Cardiac muscle cell (in vitro differentiated cells and primary cell): ENCODE measurements at regions not wholly inside any gene's neighbourhood (a gene's known extent, or its start where the extent isn't known, plus 50 kb on each side); places are given as distances from the start of the nearest gene placed in this dataset.

Source experiments
- DNase-seq, 2 donors: peaks; one replicate each; pipeline versions ENCODE4 v3.0.0 to v3.0.0-alpha.2; 2010 to 2017; ENCODE audit warnings: low read depth in 1 of 2, low spot score in 1 of 2
- H3K27ac ChIP-seq: fragments of 200-600 bp; sonication (generic); 2 replicates; pipeline ENCODE4 v1.5.1; 2016
- H3K27me3 ChIP-seq: fragments of 200-600 bp; sonication (generic); 2 replicates; pipeline ENCODE4 v1.6.0; 2016; ENCODE audit warnings: control low read depth
- H3K36me3 ChIP-seq: fragments of 200-600 bp; sonication (generic); 2 replicates; pipeline ENCODE4 v1.5.1; 2016; ENCODE audit warnings: control low read depth
- H3K4me1 ChIP-seq: fragments of 200-600 bp; sonication (generic); 2 replicates; pipeline ENCODE4 v1.8.1; 2017; ENCODE audit warnings: low read depth, mild to moderate bottlenecking, mixed run types
- H3K4me3 ChIP-seq: fragments of 200-600 bp; sonication (generic); 2 replicates; pipeline ENCODE4 v1.5.1; 2016; ENCODE audit warnings: mild to moderate bottlenecking
- H3K9me3 ChIP-seq: fragments of 200-600 bp; sonication (generic); 2 replicates; pipeline ENCODE4 v1.5.1; 2017; ENCODE audit warnings: low read depth, mild to moderate bottlenecking, control low read depth
- CTCF ChIP-seq: IDR thresholded peaks from 2 replicates; pipeline ENCODE4 v1.5.1; 2012; ENCODE audit warnings: low read depth, mild to moderate bottlenecking, low read length

DNA sequence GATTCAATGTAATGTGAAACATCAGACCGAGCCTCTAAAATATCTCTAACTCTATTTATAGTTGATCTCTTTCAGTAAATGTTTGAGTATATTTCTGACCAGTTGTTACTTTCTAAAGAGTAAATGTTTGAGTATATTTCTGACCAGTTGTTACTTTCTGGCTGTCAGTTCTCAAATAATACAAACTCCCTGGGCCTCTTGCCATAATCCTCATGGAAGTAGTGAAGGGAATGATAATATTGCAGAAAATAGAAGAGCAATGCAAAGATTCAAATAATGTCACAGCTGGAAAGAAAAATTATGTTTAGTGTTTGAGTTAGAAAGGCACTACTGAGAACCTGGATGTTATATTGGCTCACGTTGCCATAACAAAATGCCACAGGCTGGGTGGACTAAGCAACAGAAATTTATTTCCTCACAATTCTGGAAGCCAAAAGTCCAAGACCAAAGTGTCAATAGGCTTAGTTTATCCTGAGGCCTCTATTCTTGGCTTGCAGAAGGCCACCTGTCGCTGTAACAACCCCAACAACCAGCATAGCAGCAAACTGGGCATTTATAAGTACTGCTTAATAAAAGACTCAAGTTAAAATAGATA, 470.6 kb upstream of the BCHE start:
- no peak overlapping the region for H3K4me3 ChIP-seq
- no peak overlapping the region for H3K27ac ChIP-seq
- no peaks in the 10 kb centered on the region for H3K36me3 ChIP-seq
- no peaks in the 10 kb centered on the region for H3K9me3 ChIP-seq
- no peak for TF ChIP-seq CTCF
- DNase-seq, result no peak
- H3K4me1 ChIP-seq, result no peaks in the 10 kb centered on the region
- no peaks in the 10 kb centered on the region for H3K27me3 ChIP-seq

- no peak for TF ChIP-seq CTCF
- H3K27ac ChIP-seq, result no peak overlapping the region
- H3K36me3 ChIP-seq, result no peaks in the 10 kb centered on the region
- H3K4me1 ChIP-seq, result no peaks in the 10 kb centered on the region
- H3K9me3 ChIP-seq, result no peaks in the 10 kb centered on the region
- H3K4me3 ChIP-seq, result no peak overlapping the region
- no peaks in the 10 kb centered on the region for H3K27me3 ChIP-seq
- no peak for DNase-seq
Observed at GRCh38 chr3:166304584-166304983, 467.4 kb upstream of the BCHE start.

DNA sequence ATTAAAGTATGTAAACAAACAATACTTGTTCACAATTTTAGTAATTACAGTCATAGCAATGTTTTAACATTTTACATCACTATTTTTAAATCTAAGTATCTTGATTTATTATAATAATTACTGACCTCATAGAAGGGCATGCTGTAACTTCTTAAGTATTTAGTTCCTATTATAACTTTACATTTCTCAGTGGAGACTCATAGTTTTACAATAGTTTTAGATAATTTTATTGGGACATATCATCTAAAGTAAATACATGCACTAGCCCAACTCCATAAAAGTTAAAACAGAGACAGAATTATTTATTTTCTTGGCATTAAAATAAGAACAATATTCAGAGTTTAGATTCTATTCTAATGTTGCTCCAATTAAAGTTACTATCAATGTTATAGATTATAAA, 466.5 kb upstream of the BCHE start:
- H3K36me3 ChIP-seq, result no peaks in the 10 kb centered on the region
- H3K9me3 ChIP-seq, result no peaks in the 10 kb centered on the region
- H3K4me1 ChIP-seq, result no peaks in the 10 kb centered on the region
- H3K27me3 ChIP-seq, result no peaks in the 10 kb centered on the region
- DNase-seq, result no peak
- H3K27ac ChIP-seq, result no peak overlapping the region
- no peak overlapping the region for H3K4me3 ChIP-seq
- no peak for TF ChIP-seq CTCF

- Histone ChIP-seq H3K36me3 (no peaks in the 10 kb centered on the region), H3K9me3 (no peaks in the 10 kb centered on the region), H3K27ac (no peak overlapping the region), H3K4me3 (no peak overlapping the region), H3K4me1 (no peaks in the 10 kb centered on the region), H3K27me3 (no peaks in the 10 kb centered on the region)
- no peak for DNase-seq
- no peak for TF ChIP-seq CTCF
Observed at GRCh38 chr3:166302331-166302730, 465.1 kb upstream of the BCHE start.

DNA sequence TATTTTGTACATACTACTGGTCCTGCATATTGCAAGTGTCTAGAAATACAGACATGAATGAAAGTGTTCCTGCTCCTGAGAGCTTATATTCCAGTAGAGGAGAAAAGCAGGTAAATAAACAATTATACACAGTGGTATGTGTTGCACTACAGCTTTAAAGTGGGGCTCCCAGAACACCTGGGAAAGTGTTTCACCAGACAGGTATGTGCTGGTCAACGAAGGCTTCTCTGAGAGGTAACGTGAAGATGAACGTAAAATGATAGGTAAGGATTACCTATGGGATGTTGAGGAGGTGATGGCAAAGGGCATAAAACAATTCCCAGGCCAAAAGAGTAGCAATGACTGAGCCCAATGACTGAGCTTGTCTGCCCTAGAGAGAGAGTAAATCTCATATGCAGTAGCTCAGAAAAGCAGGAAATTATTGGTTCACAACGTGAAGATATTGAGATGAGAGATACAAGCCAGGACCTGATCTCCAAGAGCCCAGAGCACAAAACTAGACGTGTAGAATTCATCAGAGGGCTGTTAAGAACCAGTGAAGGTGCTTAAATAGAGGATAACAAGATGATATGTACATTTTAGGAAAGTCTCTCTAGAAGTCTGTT, 459.1 kb upstream of the BCHE start:
- H3K36me3 ChIP-seq, result no peaks in the 10 kb centered on the region
- no peaks in the 10 kb centered on the region for H3K9me3 ChIP-seq
- no peak for TF ChIP-seq CTCF
- no peak overlapping the region for H3K27ac ChIP-seq
- H3K4me1 ChIP-seq, result peaks cover 3% of the 10 kb centered on the region
- no peak for DNase-seq
- H3K4me3 ChIP-seq, result no peak overlapping the region
- no peaks in the 10 kb centered on the region for H3K27me3 ChIP-seq
